HEK293 (cell line): ENCODE measurements at regions not wholly inside any gene's neighbourhood (a gene's known extent, or its start where the extent isn't known, plus 50 kb on each side); places are given as distances from the start of the nearest gene placed in this dataset.

Experiments used
- CTCF ChIA-PET: fragments of 350-600 bp; formaldehyde crosslinking; extraction: SDS; loops from one replicate; lab custom pipeline; 2021; ENCODE audit warnings: antibody characterized with exemption; lab: Yijun Ruan, JAX
- POLR2A ChIA-PET: fragments of 300-600 bp; formaldehyde crosslinking; extraction: SDS; loops from one replicate; lab custom pipeline; 2020; ENCODE audit warnings: antibody characterized with exemption, inconsistent platforms; lab: Yijun Ruan, JAX
- H3K27ac ChIP-seq: fragments of 200-500 bp; sonication (Bioruptor generic); 2 replicates; pipeline ENCODE4 v1.5.1; 2014; ENCODE audit warnings: low read depth, low read length, control low read depth, inconsistent platforms; ENCODE audit errors: extremely low read depth
- H3K36me3 ChIP-seq, 2 experiments: fragments of 200-500 bp in 1 of 2; sonication (Bioruptor generic) in 1 of 2; 1 replicate in 1 of 2; 2 replicates in 1 of 2; pipeline ENCODE4 v1.5.1; 2014 to 2017; ENCODE audit warnings: inconsistent platforms in 2 of 2, low read length in 2 of 2; ENCODE audit not compliant: control insufficient read depth in 2 of 2, insufficient read depth in 1 of 2
- H3K4me1 ChIP-seq: fragments of 200-500 bp; sonication (Bioruptor generic); 2 replicates; pipeline ENCODE4 v1.5.1; 2014; ENCODE audit warnings: mild to moderate bottlenecking, low read length, inconsistent platforms; ENCODE audit not compliant: control insufficient read depth, insufficient read depth
- H3K4me3 ChIP-seq: 2 replicates; pipeline ENCODE4 v1.5.1; 2011; ENCODE audit warnings: low read depth, mild to moderate bottlenecking, control low read depth, low read length, moderate library complexity
- H3K9me3 ChIP-seq: fragments of 200-500 bp; sonication (Bioruptor generic); 2 replicates; pipeline ENCODE4 v1.5.1; 2014; ENCODE audit warnings: low read depth, low read length, inconsistent platforms; ENCODE audit not compliant: control insufficient read depth, insufficient read depth
- BCL11B ChIP-seq: fragments of 450-650 bp; formaldehyde crosslinking; IDR thresholded peaks from 2 replicates; pipeline ENCODE4 v1.5.1; 2016; ENCODE audit warnings: low read depth, missing biosample characterization, missing genetic modification characterization
- FEZF1 ChIP-seq: fragments of 450-650 bp; formaldehyde crosslinking; IDR thresholded peaks from 2 replicates; pipeline ENCODE4 v1.5.1; 2016; ENCODE audit warnings: missing biosample characterization, missing genetic modification characterization
- IKZF3 ChIP-seq: fragments of 450-650 bp; IDR thresholded peaks from 2 replicates; pipeline ENCODE4 v1.5.0; 2018; ENCODE audit warnings: missing biosample characterization, mild to moderate bottlenecking, missing genetic modification characterization, moderate library complexity
- KLF9 ChIP-seq: fragments of 450-650 bp; formaldehyde crosslinking; IDR thresholded peaks from 2 replicates; pipeline ENCODE4 v1.5.1; 2016; ENCODE audit warnings: missing biosample characterization, missing genetic modification characterization, low read depth
- OSR2 ChIP-seq: fragments of 450-650 bp; formaldehyde crosslinking; IDR thresholded peaks from 2 replicates; pipeline ENCODE4 v1.5.1; 2016; ENCODE audit warnings: missing biosample characterization, missing genetic modification characterization
- SCRT1 ChIP-seq: fragments of 450-650 bp; formaldehyde crosslinking; IDR thresholded peaks from 2 replicates; pipeline ENCODE4 v1.5.1; 2016; ENCODE audit warnings: missing biosample characterization, missing genetic modification characterization, borderline replicate concordance
- ZFP41 ChIP-seq: fragments of 450-650 bp; formaldehyde crosslinking; IDR thresholded peaks from 2 replicates; pipeline ENCODE4 v1.5.1; 2016; ENCODE audit warnings: missing biosample characterization, missing genetic modification characterization, borderline replicate concordance
- ZNF10 ChIP-seq: fragments of 450-650 bp; formaldehyde crosslinking; IDR thresholded peaks from 2 replicates; pipeline ENCODE4 v1.5.1; 2017; ENCODE audit warnings: missing biosample characterization, missing genetic modification characterization
- ZNF146 ChIP-seq: fragments of 450-650 bp; formaldehyde crosslinking; IDR thresholded peaks from 2 replicates; pipeline ENCODE4 v1.5.1; 2016; ENCODE audit warnings: missing biosample characterization, missing genetic modification characterization
- ZNF202 ChIP-seq: fragments of 450-650 bp; formaldehyde crosslinking; IDR thresholded peaks from 2 replicates; pipeline ENCODE4 v1.5.1; 2016; ENCODE audit warnings: missing biosample characterization, missing genetic modification characterization, borderline replicate concordance
- ZNF660 ChIP-seq: fragments of 450-650 bp; IDR thresholded peaks from 2 replicates; pipeline ENCODE4 v1.5.1; 2018; ENCODE audit warnings: missing biosample characterization, mild to moderate bottlenecking, missing genetic modification characterization
- ZNF677 ChIP-seq: fragments of 450-650 bp; IDR thresholded peaks from 2 replicates; pipeline ENCODE4 v1.5.0; 2018; ENCODE audit warnings: missing biosample characterization, mild to moderate bottlenecking, missing genetic modification characterization, moderate library complexity
- TF ChIP-seq, protein P1 (sequence below): fragments of 450-650 bp; IDR thresholded peaks from 2 replicates; pipeline ENCODE4 v1.5.1; 2018; ENCODE audit warnings: missing biosample characterization, missing genetic modification characterization
- TF ChIP-seq, protein P2 (sequence below): fragments of 450-650 bp; formaldehyde crosslinking; IDR thresholded peaks from 2 replicates; pipeline ENCODE4 v1.5.1; 2017; ENCODE audit warnings: missing biosample characterization, missing genetic modification characterization
- TF ChIP-seq, protein P3 (sequence below): fragments of 450-650 bp; formaldehyde crosslinking; optimal IDR thresholded peaks from 2 replicates; pipeline ENCODE3; 2016; ENCODE audit warnings: missing biosample characterization, mild to moderate bottlenecking, missing genetic modification characterization
- TF ChIP-seq, protein P4 (sequence below): fragments of 450-650 bp; formaldehyde crosslinking; IDR thresholded peaks from 2 replicates; pipeline ENCODE4; 2016; ENCODE audit warnings: missing biosample characterization, missing genetic modification characterization

DNA sequence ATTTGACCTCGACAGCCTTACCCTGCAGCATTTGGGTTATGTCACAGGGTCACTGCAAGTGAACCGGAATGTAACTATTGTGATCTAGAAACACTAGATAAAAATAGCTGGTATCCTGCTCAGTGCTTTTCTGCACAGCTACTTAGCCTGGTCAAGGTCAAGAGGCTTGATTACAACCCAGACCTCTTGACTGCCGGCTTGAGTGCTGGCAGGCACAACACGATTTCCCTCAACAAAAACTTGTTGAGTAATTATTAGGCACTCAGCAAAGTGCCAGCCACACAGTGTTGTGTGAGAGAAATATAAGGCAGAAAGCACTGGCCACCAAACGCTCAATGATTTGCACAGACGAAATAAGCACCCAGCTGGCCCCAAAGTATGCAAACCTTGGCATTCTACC is 156.7 kb downstream of the NUAK1 start:
- Histone ChIP-seq H3K9me3 (no peaks in the 10 kb centered on the region), H3K36me3 (no peaks in the 10 kb centered on the region), H3K27ac (no peak overlapping the region)
- CTCF ChIA-PET, result no interaction called here
- TF ChIP-seq, protein P1, sequence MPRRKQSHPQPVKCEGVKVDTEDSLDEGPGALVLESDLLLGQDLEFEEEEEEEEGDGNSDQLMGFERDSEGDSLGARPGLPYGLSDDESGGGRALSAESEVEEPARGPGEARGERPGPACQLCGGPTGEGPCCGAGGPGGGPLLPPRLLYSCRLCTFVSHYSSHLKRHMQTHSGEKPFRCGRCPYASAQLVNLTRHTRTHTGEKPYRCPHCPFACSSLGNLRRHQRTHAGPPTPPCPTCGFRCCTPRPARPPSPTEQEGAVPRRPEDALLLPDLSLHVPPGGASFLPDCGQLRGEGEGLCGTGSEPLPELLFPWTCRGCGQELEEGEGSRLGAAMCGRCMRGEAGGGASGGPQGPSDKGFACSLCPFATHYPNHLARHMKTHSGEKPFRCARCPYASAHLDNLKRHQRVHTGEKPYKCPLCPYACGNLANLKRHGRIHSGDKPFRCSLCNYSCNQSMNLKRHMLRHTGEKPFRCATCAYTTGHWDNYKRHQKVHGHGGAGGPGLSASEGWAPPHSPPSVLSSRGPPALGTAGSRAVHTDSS (tag by site-specific recombination), result no peak
- TF ChIP-seq ZNF660 (tag by site-specific recombination) (no peak), ZNF10 (no peak), ZNF146 (tag by site-specific recombination) (no peak), ZFP41 (tag by site-specific recombination) (no peak), BCL11B (tag by site-specific recombination) (no peak), KLF9 (tag by site-specific recombination) (no peak), FEZF1 (tag by site-specific recombination) (no peak), SCRT1 (no peak), ZNF677 (tag by site-specific recombination) (no peak), OSR2 (no peak), ZNF202 (no peak), IKZF3 (tag by site-specific recombination) (no peak)
- TF ChIP-seq, protein P2, sequence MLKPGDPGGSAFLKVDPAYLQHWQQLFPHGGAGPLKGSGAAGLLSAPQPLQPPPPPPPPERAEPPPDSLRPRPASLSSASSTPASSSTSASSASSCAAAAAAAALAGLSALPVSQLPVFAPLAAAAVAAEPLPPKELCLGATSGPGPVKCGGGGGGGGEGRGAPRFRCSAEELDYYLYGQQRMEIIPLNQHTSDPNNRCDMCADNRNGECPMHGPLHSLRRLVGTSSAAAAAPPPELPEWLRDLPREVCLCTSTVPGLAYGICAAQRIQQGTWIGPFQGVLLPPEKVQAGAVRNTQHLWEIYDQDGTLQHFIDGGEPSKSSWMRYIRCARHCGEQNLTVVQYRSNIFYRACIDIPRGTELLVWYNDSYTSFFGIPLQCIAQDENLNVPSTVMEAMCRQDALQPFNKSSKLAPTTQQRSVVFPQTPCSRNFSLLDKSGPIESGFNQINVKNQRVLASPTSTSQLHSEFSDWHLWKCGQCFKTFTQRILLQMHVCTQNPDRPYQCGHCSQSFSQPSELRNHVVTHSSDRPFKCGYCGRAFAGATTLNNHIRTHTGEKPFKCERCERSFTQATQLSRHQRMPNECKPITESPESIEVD (tag by site-specific recombination), result no peak
- TF ChIP-seq, protein P3, sequence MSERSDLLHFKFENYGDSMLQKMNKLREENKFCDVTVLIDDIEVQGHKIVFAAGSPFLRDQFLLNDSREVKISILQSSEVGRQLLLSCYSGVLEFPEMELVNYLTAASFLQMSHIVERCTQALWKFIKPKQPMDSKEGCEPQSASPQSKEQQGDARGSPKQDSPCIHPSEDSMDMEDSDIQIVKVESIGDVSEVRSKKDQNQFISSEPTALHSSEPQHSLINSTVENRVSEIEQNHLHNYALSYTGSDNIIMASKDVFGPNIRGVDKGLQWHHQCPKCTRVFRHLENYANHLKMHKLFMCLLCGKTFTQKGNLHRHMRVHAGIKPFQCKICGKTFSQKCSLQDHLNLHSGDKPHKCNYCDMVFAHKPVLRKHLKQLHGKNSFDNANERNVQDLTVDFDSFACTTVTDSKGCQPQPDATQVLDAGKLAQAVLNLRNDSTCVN (tag by site-specific recombination), result no peak
- TF ChIP-seq, protein P4, sequence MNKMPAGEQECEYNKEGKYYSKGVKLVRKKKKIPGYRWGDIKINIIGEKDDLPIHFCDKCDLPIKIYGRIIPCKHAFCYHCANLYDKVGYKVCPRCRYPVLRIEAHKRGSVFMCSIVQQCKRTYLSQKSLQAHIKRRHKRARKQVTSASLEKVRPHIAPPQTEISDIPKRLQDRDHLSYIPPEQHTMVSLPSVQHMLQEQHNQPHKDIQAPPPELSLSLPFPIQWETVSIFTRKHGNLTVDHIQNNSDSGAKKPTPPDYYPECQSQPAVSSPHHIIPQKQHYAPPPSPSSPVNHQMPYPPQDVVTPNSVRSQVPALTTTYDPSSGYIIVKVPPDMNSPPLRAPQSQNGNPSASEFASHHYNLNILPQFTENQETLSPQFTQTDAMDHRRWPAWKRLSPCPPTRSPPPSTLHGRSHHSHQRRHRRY (tag by site-specific recombination), result no peak
- TF ChIP-seq, all 188 proteins: peak for 0
- H3K4me1 ChIP-seq, result no peaks in the 10 kb centered on the region
- POLR2A ChIA-PET, result no interaction called here
- H3K4me3 ChIP-seq, result no peak overlapping the region

DNA sequence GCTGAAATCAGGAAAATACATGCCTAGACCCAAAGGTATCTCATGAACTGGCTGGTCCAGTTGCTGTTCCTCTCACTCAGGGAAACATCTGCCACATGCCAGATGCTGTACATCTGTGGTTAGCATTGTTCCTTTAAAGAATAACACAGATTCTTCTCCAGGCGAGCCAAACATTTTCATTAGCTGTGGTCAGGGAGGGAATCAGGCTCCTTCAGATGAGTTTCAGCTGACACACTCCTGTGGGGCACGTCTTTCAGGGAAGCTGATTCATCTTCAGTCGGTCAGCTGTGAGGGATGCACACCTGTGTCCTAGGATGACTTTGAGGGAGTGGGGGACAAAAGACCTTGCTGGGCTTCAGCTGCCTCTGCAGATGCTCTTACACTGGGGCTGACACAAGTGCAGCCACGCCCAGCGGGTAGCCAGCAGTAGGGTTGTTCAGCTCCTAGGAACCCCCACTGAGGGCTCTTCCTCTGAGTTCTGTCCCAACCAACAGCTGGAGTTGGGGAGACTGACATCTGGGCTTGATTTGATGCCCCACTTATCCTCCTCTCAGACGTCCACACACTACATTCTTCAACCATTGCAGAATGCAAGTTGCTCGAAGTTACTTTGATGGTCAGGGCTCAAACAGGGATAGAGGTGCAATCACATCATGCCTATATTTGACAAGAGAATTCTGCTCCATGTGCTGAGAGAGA is 155.0 kb downstream of the NUAK1 start:
- Histone ChIP-seq H3K36me3 (no peaks in the 10 kb centered on the region), H3K4me1 (no peaks in the 10 kb centered on the region), H3K4me3 (no peak overlapping the region), H3K9me3 (no peaks in the 10 kb centered on the region), H3K27ac (no peak overlapping the region)
- TF ChIP-seq, protein P2 (tag by site-specific recombination), result no peak
- POLR2A ChIA-PET, result no interaction called here
- CTCF ChIA-PET, result interaction anchor here (1.1 kb wide), 1 partner anchor 23 kb away, joined by 3 read pairs; no protein-coding TSS in a partner anchor
